ENCODE measurements at regions not wholly inside any gene's neighbourhood (a gene's known extent, or its start where the extent isn't known, plus 50 kb on each side); places are given as distances from the start of the nearest gene placed in this dataset.

DNA sequence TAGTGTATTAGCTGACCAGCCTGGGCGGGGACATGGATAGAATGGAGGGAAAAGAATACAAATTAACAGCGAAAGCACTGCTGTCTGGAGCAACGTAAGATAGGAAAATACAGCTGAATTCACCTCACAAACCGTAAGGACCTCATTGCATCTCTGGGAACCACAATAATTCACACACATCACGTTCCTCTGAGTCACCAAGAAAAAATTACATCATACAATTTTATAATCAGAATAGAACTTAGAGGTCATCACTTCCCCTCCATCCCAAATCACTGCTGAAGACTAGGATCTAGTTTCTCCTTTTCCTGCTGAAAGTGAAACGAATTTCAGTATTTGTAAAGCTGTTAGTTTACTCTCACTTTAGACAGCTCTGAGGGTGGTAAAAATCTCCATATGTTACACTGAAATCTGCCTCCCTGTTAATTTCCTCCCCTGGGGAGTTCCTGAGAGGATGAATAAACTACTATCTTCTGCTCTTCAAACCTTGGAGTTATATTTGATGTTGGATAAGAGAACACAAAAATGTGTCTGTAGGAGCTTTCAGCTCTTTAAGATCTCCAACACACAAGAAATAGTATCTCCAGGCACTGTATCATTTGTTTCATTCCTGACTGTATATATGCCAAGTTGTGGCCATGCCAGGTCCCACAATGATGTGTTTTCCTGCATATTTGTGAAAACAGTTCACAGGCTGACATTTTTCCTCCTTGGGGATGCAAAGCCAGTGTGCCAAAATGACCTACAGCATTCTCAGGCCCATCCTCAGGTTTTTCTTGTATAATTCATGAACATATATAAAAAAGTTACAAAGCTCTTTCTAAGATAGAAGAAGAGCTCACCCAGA lies 63.8 kb upstream of the SSTR1 start:
- ATAC-seq (peak; percentile 59), DNase-seq (ENCODE audit: low spot score) (no peak)
- Mint-ChIP-seq H3K36me3 (no peaks in the 10 kb centered on the region), H3K4me3 (peak overlapping the region; percentile 20), H3K27ac (peak overlapping the region; percentile 69), H3K27me3 (ENCODE audit: low read depth) (peaks cover 4% of the 10 kb centered on the region), H3K9me3 (peaks cover 3% of the 10 kb centered on the region; the same call in 1 of the 2 replicates), H3K4me1 (peaks cover 45% of the 10 kb centered on the region)
- ChIA-PET CTCF (no interaction called here), POLR2A (no interaction called here)
- no peak for TF ChIP-seq AR (CRISPR knock-in tag; IDR thresholded peaks at IDR 0.05)
- no peak for TF ChIP-seq ELF4 (CRISPR knock-in tag; IDR thresholded peaks at IDR 0.05; ENCODE audit: low read depth)
- TF ChIP-seq CBFB (CRISPR knock-in tag; IDR thresholded peaks at IDR 0.05; ENCODE audit: low read depth), result no peak
- no peak for TF ChIP-seq NR2C2 (CRISPR knock-in tag; IDR thresholded peaks at IDR 0.05)
- TF ChIP-seq, protein P1, sequence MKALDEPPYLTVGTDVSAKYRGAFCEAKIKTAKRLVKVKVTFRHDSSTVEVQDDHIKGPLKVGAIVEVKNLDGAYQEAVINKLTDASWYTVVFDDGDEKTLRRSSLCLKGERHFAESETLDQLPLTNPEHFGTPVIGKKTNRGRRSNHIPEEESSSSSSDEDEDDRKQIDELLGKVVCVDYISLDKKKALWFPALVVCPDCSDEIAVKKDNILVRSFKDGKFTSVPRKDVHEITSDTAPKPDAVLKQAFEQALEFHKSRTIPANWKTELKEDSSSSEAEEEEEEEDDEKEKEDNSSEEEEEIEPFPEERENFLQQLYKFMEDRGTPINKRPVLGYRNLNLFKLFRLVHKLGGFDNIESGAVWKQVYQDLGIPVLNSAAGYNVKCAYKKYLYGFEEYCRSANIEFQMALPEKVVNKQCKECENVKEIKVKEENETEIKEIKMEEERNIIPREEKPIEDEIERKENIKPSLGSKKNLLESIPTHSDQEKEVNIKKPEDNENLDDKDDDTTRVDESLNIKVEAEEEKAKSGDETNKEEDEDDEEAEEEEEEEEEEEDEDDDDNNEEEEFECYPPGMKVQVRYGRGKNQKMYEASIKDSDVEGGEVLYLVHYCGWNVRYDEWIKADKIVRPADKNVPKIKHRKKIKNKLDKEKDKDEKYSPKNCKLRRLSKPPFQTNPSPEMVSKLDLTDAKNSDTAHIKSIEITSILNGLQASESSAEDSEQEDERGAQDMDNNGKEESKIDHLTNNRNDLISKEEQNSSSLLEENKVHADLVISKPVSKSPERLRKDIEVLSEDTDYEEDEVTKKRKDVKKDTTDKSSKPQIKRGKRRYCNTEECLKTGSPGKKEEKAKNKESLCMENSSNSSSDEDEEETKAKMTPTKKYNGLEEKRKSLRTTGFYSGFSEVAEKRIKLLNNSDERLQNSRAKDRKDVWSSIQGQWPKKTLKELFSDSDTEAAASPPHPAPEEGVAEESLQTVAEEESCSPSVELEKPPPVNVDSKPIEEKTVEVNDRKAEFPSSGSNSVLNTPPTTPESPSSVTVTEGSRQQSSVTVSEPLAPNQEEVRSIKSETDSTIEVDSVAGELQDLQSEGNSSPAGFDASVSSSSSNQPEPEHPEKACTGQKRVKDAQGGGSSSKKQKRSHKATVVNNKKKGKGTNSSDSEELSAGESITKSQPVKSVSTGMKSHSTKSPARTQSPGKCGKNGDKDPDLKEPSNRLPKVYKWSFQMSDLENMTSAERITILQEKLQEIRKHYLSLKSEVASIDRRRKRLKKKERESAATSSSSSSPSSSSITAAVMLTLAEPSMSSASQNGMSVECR (CRISPR knock-in tag; IDR thresholded peaks at IDR 0.05; ENCODE audit: borderline replicate concordance), result no peak
- no peak for TF ChIP-seq ZNF396 (CRISPR knock-in tag; IDR thresholded peaks at IDR 0.05; ENCODE audit: borderline replicate concordance)
- no peak for TF ChIP-seq SMAD3 (CRISPR knock-in tag; IDR thresholded peaks at IDR 0.05; ENCODE audit: borderline replicate concordance)
- TF ChIP-seq KAT7 (CRISPR knock-in tag; IDR thresholded peaks at IDR 0.05; ENCODE audit: borderline replicate concordance), result no peak
- TF ChIP-seq TEAD4 (CRISPR knock-in tag; IDR thresholded peaks at IDR 0.05), result no peak
- no peak for TF ChIP-seq ESRRA (CRISPR knock-in tag; IDR thresholded peaks at IDR 0.05; ENCODE audit: borderline replicate concordance)
- TF ChIP-seq, protein P2, sequence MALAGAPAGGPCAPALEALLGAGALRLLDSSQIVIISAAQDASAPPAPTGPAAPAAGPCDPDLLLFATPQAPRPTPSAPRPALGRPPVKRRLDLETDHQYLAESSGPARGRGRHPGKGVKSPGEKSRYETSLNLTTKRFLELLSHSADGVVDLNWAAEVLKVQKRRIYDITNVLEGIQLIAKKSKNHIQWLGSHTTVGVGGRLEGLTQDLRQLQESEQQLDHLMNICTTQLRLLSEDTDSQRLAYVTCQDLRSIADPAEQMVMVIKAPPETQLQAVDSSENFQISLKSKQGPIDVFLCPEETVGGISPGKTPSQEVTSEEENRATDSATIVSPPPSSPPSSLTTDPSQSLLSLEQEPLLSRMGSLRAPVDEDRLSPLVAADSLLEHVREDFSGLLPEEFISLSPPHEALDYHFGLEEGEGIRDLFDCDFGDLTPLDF (CRISPR knock-in tag; IDR thresholded peaks at IDR 0.05), result no peak
- TF ChIP-seq, protein P3, sequence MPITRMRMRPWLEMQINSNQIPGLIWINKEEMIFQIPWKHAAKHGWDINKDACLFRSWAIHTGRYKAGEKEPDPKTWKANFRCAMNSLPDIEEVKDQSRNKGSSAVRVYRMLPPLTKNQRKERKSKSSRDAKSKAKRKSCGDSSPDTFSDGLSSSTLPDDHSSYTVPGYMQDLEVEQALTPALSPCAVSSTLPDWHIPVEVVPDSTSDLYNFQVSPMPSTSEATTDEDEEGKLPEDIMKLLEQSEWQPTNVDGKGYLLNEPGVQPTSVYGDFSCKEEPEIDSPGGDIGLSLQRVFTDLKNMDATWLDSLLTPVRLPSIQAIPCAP (CRISPR knock-in tag; IDR thresholded peaks at IDR 0.05), result no peak
- no peak for TF ChIP-seq ETV6 (CRISPR knock-in tag; IDR thresholded peaks at IDR 0.05)
- no peak for TF ChIP-seq ZNF232 (CRISPR knock-in tag; IDR thresholded peaks at IDR 0.05)
- TF ChIP-seq USF1 (CRISPR knock-in tag; IDR thresholded peaks at IDR 0.05), result no peak

All from WTC11 (cell line).